Ovary (tissue), 3 donors: ENCODE measurements at regions not wholly inside any gene's neighbourhood (a gene's known extent, or its start where the extent isn't known, plus 50 kb on each side); places are given as distances from the start of the nearest gene placed in this dataset.

Experiments used
- POLR2A ChIP-seq: fragments of 450-650 bp; IDR thresholded peaks from one replicate; pipeline ENCODE4 v1.6.1; 2017; ENCODE audit warnings: antibody characterized with exemption, mild to moderate bottlenecking, moderate library complexity
- TF ChIP-seq, protein P1 (sequence below), 3 donors: fragments of 450-650 bp in 2 of 3; fragments of 200-600 bp in 1 of 3; IDR thresholded peaks; one replicate each; pipeline versions ENCODE4 v1.5.1 to v1.8.0; 2016 to 2022; ENCODE audit warnings: antibody characterized with exemption in 3 of 3, mild to moderate bottlenecking in 1 of 3
- donor health status: DM: no; HTN: no; CAD: no.

DNA sequence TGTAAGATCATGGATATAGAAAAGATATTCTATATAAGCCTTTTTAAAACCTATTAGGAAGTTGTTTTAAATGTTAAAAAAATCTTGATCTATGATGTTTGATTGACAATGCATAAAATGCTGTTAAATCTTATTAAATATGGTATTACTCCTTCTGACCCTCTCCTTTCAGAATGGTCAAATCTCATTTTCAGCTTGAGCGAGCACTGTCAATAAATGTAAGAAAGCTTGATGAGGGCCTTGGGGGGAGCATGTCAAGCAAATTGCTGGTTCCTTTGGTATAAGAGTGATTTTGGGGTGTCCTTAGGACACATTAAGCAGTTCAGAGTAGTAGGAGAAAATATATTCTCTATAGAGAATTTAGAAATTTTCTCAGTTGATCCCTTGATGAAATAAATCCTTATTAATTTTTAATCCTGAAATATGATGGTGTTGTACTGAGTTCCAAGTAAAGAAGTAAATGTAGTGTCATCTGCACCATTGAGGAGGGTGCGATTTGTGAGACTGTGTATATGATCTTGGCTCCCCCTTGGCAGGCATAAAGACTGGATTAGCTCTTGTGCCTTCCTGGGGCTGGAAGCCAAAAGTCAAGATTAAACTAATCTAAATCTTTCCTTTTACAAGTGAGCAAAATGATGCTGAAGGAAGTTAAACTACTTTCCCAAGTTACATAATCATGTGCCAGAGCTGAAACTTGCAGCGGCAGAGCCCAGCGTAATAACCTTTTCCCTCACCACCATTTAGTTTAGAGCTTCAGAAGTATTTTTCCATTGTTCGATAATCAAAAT lies 82.6 kb upstream of the ANK2 start:
- TF ChIP-seq, protein P1, sequence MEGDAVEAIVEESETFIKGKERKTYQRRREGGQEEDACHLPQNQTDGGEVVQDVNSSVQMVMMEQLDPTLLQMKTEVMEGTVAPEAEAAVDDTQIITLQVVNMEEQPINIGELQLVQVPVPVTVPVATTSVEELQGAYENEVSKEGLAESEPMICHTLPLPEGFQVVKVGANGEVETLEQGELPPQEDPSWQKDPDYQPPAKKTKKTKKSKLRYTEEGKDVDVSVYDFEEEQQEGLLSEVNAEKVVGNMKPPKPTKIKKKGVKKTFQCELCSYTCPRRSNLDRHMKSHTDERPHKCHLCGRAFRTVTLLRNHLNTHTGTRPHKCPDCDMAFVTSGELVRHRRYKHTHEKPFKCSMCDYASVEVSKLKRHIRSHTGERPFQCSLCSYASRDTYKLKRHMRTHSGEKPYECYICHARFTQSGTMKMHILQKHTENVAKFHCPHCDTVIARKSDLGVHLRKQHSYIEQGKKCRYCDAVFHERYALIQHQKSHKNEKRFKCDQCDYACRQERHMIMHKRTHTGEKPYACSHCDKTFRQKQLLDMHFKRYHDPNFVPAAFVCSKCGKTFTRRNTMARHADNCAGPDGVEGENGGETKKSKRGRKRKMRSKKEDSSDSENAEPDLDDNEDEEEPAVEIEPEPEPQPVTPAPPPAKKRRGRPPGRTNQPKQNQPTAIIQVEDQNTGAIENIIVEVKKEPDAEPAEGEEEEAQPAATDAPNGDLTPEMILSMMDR (IDR thresholded peaks at IDR 0.05), result no peak
- TF ChIP-seq POLR2A, result no peak
